HG02623 (cell line): ENCODE measurements at regions not wholly inside any gene's neighbourhood (a gene's known extent, or its start where the extent isn't known, plus 50 kb on each side); places are given as distances from the start of the nearest gene placed in this dataset.

Experiments
- ATAC-seq: cut with Tn5 transposase; IDR thresholded peaks from one replicate; pipeline ENCODE4 v1.9.1; 2021; ENCODE audit warnings: moderate library complexity; ENCODE audit not compliant: unreplicated experiment

DNA sequence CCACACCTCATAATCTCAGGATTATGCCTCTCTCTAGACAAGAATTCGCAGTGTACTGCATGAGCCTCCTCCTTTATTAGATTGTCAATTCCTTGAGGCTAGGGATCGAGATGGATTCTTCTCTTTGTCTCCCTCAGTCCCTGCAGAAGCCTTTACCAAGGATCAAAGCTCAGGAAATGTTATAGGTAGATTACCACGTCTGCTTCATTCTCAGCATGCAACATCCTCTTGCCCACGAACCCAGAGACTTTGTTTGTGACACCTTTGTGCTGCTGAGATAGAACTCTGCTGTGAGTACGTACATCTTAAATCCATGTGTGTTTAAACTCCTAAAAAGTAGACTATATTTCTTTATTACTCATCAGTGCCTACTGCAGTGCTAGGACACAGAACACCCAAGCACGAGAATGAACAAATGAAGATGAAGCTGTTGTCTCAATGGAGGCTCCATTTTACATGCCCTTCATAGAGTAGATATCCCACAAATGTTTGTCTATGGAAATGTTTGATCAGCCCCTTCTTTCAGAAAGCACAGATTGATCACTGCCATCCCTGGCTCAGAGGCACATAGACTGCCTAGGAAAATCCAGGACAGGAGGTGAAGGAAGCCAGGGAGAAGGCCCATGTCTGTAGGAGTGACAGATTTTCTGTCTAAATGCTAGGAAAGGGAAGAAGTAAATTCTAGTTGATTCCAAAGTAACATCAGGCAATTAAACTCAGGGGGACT is 98.8 kb upstream of the KLHL29 start:
- no peak for ATAC-seq

- no peak for ATAC-seq
These were observed 97.9 kb upstream of the KLHL29 start for GRCh38 chr2:23286758-23287704.

DNA sequence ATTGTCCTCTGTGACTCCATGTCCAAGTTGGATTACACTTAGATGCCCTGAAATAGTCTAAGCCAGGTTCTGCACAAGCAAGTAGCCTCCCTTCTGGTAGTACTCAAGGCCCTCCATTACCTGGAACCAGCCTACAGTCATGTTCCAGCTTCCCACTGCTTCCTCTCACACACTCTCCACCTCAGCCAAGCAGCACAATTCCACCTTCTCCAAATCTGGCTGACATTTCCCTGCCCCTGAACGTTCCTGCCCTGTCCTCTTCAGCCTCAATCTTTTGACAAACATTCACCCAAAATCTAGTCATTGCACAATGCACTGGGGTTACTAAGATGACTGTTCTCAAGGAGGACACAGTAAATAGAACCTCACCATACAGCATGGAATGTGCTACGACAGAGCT is 95.3 kb upstream of the KLHL29 start:
- ATAC-seq = no peak

DNA sequence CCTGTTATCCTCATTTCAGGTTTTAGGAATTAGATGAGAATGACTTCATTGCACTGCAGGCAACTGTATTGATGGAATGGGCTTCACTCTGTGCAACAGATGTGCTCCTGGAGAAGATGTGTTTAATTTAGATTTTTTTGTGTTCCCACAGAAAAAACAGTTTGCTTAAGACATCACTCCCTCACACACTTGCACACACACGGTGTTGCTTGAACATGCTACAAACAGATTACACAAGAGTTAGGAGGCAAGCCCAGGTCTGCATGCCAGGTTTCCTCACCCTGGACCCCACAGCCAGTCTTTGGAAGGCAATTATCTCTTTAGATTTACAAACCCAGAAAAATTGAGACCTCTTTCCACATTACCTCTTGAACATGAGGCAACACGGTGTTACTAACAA is 93.7 kb upstream of the KLHL29 start:
- no peak for ATAC-seq

DNA sequence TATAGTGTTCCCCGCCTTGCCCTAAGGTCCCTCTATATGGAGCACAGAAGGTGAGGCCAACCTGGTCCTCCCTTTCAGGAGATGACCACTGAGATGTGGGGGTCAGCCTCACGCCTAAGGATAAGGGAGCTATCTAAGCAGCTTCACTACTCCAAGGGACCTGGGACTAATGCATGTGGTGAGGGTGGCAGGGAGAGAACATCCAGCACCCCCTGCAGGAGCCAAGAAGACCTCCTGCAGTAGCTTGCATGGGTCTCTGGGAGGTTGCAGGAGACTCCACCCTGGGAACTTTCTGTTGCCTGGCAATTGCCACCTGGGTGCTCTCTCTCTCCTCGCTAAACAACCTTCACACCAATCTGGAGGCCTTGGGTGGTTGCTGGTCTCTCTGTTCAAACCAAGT is 93.0 kb upstream of the KLHL29 start:
- ATAC-seq = no peak

- ATAC-seq = no peak
These were observed 91.9 kb upstream of the KLHL29 start for GRCh38 chr2:23293063-23293462.

DNA sequence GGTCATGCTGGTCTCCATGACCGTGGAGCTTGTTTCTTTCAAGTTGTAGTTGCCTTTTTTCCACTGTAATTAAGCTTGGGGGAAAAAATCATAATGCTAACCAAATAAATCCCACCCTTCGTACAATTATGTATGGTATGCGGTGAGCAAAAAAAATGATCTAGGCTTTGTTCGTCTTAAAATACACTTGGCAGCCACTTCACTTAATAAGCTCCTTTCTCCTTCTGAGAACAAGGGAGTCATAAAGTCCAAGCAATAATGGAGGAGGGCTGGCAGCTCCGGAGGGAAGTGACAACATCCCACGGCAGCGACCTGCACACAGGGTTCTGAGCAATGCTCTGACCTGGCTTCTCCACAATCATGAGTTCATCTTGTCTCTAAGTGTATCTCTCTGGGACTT is 91.2 kb upstream of the KLHL29 start:
- ATAC-seq = no peak

DNA sequence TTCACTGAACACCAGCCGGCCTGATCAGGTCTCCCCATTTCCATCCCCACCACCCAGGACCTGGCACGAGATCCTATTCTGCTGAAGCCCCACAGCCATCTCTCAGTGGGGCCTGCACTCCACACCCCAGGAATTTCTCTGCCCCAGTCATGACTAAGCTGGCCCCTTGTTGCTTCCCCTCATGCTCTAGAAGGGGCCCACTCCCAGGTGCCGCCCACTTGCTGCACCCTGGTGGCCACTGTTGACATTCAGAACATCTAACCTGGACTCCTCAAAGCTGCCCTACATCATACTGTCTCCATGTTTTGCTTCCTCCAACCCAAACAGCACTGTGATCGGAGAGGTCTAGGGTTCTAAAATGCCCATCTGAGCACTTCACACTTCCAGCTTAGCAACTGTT is 90.7 kb upstream of the KLHL29 start:
- no peak for ATAC-seq

DNA sequence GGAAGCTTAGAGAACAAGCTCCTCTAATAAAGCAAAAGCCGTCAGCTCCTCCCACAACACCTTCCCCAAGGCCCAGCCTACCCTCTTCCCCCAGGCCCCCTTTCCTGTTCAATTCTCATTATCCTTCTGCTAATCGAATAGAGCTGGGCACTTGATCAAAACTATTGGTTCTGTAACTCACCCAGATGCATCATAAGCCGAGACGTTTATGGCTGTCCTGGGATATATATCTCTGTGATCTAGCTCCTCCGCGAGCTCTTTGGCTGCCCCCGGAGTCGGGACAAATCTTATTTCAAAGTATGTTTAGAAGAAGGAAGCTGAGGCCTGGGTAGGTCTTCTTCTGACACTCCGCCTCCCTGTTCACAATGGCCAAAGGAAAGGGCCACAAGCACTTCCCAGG is 88.3 kb upstream of the KLHL29 start:
- no peak for ATAC-seq

DNA sequence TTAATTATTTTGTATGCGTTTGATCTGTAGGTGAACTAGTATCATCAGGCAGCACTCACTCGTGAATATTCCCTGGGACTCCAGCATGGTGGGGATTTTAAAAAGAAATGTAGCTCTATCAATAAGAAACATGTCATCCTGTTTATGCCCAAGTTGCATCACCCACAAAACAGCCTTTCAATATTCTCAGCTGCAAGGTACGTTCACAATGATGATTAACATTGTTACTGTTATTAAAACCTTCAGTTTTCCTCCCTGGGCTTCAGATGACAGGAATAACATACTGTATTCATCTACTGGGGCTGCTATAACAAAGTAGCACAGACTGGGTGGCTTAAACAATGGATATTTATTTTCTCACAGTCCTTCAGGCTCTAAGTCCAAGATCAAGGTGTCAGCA is 87.9 kb upstream of the KLHL29 start:
- ATAC-seq = no peak

DNA sequence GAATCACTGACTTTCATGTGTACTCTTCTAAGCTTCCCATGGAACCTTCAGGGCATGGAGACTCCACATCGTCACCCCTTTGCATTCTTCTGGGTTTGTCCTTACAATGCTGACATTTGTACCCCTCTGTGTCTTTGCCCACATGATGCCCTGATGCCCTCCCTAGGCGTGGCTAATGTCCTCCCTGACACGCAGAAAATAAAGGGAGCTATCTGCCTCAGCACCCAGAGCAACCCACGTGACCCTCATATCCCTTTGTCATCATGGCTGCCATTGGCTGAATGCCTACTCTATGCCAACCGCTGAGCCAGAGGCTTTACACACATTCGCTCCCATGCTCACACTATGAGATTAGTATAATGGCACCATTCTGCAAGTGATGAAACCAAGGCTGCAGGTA is 86.4 kb upstream of the KLHL29 start:
- ATAC-seq = no peak

DNA sequence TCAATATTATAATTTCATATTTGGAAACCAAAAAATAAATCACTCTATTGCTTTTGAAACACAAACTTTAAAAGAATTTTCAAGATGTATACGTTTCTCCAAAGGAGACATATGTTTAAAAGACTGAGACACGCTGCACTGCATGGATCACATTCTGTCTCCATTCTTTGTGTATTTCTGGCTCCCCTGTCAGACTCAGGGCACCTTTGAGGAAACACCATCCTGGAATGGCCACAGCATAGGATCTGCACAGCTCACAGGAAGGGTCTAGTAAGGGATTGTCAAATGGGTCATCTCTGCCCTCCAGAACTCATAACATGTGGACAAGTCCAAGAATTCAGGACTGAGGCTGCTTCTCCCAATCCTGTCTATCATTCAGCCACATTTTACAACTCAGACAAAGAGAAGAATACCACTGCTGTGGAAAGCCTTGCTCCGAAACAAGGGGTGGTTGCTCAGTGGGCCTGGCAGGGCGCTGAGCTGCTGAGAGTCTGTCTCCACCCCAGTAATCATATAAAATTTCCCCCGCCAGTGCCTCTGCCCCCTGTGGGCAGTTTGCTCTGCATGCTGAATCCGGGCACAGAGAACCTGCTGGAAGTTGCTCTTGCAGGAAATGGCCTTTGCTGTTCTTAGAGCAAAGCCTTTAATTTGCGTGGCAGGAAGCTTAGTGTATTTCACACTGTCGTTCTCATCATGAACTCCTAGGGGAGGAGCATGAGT is 85.3 kb upstream of the KLHL29 start:
- ATAC-seq = no peak

DNA sequence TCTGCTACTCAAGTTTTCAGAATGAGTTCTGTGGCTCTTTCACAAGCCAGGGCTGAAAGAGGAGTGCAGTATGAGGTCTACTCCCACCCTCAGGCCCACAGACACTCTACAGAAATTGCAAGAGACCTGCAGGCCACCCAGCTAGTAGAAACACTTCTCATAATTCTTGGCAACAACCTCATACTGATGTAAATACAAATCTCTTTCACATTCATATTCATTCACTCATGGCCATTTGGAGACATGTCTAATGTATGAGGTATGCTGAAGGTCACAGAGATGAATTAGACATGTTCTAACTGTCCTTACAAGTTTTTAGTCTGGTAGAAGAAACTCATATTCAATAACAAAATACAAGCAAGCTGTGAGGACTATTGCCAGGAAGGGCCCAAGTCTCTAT is 83.8 kb upstream of the KLHL29 start:
- no peak for ATAC-seq

- no peak for ATAC-seq
These were observed 82.4 kb upstream of the KLHL29 start for GRCh38 chr2:23302591-23302990.

DNA sequence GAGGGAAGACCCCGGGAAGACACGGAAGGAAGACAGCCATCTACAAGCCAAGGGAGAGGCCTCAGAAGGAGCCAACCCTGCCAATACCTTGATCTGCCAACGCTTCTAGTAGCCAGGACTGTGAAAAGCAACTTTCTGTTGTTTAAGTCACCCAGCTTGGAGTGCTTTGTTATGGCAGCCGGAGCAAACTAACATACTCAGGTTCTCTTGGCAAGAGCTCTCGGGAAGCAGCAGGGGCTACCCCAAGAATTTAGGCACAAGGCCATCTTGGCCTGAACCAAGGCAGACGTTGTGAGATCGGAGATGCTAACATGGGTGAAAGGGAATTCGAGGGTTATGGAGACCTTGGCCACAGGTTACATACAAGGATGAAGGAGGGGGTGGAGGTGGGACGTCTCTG is 78.6 kb upstream of the KLHL29 start:
- no peak for ATAC-seq

GRCh38 chr2:23311186-23311585 is 73.8 kb upstream of the KLHL29 start:
- ATAC-seq = no peak

DNA sequence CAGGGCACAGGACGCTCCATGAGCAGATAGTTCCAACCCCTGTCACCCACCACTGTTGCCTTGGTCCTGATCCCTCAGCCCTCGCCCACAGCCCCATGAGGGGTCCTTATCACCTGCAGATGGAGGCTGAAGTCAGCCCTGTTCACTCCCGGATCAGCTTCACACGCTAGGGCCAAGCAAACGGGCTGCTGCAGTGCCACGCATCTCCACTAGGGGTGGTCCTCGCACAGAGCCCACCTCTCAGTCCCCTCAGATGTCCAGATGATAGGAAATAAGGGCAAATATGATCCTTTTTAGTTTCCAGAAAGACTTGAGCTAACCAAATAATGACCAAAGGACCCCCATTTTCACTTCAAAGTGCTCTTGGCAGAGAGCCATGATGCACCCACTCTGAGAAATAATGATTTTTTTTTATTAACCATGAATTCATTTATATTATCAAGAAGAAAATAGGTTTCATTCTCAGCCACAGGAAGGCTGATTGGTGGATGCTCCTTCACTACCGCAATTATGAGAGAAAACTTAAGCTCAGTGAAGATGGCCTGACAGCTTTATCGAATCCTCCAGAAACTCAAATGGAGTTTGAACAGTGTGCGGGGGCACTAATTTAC is 71.9 kb upstream of the KLHL29 start:
- peak; percentile 65 for ATAC-seq

- no peak for ATAC-seq
These were observed 70.3 kb upstream of the KLHL29 start for GRCh38 chr2:23314687-23315086.

- ATAC-seq = no peak
These were observed 64.9 kb upstream of the KLHL29 start for GRCh38 chr2:23320058-23320457.

- ATAC-seq = no peak
These were observed 63.2 kb upstream of the KLHL29 start for GRCh38 chr2:23321751-23322150.

DNA sequence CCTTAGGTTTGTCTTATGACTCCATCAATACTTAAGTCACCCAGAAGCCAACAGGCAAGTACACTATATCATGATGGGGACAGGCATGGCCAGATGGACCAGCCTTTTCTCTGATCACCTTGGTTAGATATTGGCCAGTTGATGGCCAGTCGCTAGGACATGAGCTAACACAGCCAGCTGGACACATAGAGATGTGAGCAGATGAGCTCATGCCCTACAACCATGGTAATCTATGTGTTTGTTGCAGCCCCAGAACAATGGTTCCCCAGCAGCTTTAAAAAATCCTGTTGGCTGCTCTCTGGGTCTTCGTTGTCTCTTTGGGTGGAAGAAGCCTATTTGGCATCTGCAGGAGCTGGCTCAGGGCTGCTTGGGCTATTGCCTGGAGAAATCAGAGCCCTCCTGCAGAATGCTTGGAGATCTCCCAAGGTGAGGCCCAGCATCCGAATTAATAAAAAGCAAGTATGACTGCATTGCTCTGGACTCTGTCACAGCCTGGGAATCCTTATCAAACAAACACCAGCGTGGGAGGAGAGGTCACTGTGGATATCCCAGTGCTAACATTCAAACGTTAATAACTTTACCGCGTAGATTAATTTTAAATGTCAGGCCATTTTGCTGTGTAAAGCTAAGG is 62.3 kb upstream of the KLHL29 start:
- no peak for ATAC-seq
